GM19023 (cell line): ENCODE measurements at regions not wholly inside any gene's neighbourhood (a gene's known extent, or its start where the extent isn't known, plus 50 kb on each side); places are given as distances from the start of the nearest gene placed in this dataset.

Experiments
- ATAC-seq: cut with Tn5 transposase; IDR thresholded peaks from one replicate; pipeline ENCODE4 v1.9.1; 2021; ENCODE audit warnings: mild to moderate bottlenecking, moderate library complexity; ENCODE audit not compliant: unreplicated experiment

- ATAC-seq = no peak
Measured at GRCh38 chr10:94085766-94086437, 92.2 kb downstream of the PLCE1 start.

DNA sequence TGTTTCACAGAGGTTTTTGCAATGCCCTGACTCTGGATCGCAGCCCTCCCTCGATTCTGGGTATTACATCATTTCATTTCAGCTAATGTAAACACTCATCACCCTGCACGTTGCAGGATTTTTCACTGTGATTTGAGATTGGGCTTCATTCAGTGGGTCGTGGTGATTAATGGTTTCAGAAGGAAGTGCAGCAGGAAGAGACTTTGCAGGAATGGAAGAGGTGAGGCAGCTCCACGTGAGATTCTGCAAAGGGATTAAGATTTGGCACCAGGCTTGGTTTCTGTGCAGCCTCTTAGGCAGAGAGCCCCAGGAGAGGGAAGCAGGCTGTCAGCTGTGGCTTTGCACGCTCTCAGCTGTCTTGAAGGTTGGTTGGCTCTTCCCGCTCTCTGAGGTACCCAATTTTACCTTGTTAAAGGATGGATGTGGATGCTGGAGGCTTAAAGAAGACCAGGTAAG, 95.2 kb downstream of the PLCE1 start:
- no peak for ATAC-seq

GRCh38 chr10:94091649-94092048, 97.9 kb downstream of the PLCE1 start:
- ATAC-seq = no peak

DNA sequence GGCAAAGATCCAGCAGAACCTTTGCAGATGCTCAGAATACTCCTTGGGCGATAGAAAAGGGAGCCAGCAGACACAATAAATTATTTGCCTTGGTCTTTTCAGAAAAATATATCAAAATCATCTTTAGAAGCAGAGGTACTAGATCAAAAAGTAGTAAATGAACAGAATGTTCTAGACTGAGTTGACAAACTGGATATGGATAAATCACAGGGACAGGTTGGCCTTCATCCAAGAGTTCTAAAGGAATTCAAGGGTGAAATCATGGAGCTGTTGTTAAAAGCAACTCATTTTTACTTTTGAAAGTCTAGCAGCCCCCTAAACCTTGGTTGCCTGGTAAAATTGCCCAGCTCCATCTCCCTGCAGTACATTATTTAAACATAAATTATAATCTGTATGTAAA, 99.1 kb downstream of the PLCE1 start:
- no peak for ATAC-seq

- ATAC-seq = no peak
Measured at GRCh38 chr10:94093286-94093905, 99.7 kb downstream of the PLCE1 start.

DNA sequence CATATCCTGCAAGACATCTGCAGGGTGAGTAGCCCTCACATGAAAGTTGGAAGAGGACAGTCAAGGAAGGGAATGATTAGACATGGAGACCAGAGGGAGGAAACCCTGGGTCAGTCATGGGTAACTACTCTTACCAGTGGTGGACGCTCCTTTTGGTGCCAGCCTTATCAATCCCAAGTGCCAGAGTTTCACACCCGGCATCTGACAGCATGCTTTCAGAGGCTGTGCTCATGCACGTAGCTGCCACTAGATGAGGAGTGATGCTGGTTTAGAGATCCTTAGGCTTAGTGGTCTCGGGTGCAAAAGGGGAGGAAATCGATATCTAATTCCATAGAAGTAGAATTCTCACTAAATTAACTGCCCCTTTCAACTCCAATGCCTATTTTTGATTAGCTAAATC, 100.8 kb downstream of the PLCE1 start:
- no peak for ATAC-seq

DNA sequence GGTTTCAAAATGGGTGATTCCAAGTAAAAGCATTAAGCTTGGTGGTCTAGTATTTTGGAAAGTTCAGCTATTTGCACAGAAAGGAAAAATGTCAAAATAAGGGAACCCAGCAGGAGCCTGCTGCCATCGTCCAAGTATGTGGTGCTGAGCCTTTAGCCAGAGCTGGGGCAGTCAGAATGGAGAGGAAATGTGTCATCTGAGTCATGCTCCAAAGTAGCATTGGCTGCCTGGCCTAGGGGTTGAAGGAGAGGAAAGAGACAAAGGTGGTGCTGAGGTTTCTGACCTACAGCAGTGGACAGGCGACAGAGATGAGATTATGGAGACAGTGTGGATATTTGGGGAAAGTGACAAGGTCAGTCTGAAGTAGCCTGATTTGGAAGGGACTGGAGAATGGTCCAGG, 103.9 kb downstream of the PLCE1 start:
- no peak for ATAC-seq

DNA sequence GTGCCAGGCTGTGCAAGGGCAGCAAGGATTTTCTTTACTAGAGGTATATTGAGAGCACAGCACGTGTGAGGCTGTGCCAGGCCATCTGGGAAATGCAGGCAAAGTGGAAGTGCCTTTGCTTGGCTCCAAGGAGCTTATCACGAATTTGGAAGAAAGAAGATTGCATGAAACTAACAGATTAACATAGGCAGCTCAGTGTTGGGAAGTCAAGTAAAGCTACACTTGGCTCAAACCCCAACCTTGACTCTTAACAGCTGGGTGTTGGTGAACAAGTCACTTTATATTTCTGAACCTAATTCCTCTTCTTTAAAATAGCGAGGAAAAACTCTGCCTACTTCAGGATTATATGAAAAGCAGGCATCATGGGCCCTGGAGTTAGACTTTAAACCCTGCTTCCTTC, 105.2 kb downstream of the PLCE1 start:
- no peak for ATAC-seq

GRCh38 chr10:94101894-94102293, 108.2 kb downstream of the PLCE1 start:
- no peak for ATAC-seq

GRCh38 chr10:94102436-94102835, 108.7 kb downstream of the PLCE1 start:
- no peak for ATAC-seq

- ATAC-seq = no peak
Measured at GRCh38 chr10:94103192-94103591, 109.5 kb downstream of the PLCE1 start.

DNA sequence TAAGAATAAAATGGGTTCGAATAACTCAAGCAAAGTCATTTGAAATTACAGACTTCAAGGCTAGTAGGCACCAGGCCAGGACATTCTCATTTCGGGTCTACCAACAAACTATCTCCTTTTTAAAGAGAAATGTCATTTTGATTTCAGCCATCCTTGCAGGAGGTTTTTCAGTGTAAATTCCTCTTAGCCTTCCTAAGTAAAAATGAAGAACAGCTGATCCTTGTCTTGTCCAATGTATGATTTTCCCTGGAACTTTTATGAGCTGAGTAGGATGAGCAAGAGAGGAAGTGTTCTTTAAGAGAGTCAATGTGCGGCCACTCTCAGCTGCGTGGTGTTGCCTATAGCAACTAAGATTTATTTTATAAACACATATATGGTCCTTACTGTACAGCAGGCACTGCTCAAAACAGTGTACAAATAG, 110.1 kb downstream of the PLCE1 start:
- ATAC-seq = no peak

DNA sequence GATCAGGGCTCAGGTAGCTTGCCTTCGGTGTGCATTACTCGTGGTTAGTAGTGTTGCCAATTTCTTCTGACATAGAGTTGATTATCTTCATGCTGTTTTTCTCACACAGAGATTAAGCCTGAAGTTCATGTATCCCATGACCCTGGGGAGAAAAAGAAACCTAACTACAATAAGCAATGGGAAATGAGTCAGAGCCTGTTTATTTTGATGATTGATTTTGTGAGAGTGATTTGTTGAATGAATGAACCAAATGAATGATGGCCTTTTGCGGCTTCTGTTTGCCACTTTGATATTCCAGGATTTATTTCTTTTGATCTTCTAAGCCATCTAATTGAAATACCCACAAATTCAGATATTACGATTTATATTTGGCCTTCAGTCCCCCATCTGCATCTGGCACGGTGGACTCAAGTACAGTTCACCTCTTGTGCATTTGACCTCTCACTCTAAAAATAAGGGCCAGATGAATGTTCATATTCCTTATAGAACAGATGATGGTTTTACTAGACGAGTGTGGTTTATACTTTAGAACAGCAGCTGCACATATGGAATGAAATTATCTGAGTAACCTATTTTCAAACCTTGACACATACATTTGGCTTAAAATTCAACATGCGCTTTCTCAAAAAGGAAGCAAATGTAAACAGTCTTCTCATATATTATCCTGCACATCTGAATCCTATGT, 110.7 kb downstream of the PLCE1 start:
- no peak for ATAC-seq

GRCh38 chr10:94105226-94105625, 111.5 kb downstream of the PLCE1 start:
- ATAC-seq = no peak

GRCh38 chr10:94107191-94107590, 113.5 kb downstream of the PLCE1 start:
- no peak for ATAC-seq

DNA sequence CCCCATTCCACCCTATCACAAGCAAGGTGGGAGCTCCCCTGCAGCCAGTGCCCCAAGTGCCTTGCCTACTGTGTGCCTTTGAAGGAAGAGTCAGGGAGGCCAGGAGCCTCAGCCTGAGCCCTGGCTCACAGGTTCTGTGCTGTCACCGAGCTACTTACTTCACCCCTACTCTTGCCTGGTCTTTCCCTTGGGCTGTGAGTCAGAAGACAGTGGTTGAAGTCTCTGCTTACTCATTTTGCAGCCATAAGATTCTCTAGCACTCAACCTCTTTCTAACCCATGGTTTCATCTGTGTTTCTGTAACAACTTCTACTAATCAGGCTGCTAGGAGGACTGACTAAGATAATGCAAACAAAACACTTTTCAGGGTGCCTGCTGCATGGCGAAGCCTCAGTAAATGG, 114.5 kb downstream of the PLCE1 start:
- ATAC-seq = no peak

GRCh38 chr10:94111367-94111766, 117.6 kb downstream of the PLCE1 start:
- ATAC-seq = no peak

GRCh38 chr10:94112321-94112720, 118.6 kb downstream of the PLCE1 start:
- no peak for ATAC-seq

- no peak for ATAC-seq
Measured at GRCh38 chr10:94115725-94116124, 122.0 kb downstream of the PLCE1 start.

DNA sequence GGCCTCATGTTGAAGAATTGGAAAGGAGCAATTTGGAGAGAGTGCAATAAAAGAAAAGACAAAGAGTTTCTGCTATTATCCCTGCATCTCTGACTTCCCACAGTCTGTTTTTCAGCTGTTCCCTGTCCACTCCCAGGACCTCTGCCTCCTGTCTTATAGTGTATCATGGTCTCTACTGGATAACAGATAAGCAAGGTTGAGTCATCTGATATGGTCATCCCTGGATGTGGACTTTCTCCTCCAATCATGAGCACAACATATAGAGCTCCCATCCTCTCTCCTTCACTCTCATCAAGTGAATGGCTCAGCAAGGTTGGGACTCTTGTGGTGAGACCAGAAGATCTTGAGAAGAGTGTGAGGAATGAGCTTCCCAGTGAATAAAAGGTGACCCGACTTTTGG, 123.1 kb downstream of the PLCE1 start:
- ATAC-seq = no peak

- no peak for ATAC-seq
Measured at GRCh38 chr10:94122211-94122610, 128.5 kb downstream of the PLCE1 start.
